ENCODE measurements at regions not wholly inside any gene's neighbourhood (a gene's known extent, or its start where the extent isn't known, plus 50 kb on each side); places are given as distances from the start of the nearest gene placed in this dataset.

DNA sequence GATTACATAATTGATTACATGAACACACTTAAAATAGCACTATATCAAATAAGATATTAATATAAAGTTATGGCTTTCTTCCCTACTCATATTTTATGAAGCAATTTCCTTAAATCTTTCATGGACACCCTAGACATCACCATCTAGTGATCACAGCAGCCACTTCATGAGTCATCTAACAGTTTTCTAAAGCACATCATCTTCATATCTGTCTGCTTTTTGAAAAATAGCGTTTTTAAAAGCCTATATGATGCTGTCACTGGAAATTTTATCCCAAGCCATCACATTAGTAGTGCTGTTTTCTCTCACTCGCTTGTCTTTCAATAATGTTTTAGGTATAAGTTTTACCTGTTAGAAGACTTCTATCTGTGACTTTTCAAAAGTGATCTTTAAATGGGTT lies 326.1 kb downstream of the SLITRK6 start:
- TF ChIP-seq, protein P1, sequence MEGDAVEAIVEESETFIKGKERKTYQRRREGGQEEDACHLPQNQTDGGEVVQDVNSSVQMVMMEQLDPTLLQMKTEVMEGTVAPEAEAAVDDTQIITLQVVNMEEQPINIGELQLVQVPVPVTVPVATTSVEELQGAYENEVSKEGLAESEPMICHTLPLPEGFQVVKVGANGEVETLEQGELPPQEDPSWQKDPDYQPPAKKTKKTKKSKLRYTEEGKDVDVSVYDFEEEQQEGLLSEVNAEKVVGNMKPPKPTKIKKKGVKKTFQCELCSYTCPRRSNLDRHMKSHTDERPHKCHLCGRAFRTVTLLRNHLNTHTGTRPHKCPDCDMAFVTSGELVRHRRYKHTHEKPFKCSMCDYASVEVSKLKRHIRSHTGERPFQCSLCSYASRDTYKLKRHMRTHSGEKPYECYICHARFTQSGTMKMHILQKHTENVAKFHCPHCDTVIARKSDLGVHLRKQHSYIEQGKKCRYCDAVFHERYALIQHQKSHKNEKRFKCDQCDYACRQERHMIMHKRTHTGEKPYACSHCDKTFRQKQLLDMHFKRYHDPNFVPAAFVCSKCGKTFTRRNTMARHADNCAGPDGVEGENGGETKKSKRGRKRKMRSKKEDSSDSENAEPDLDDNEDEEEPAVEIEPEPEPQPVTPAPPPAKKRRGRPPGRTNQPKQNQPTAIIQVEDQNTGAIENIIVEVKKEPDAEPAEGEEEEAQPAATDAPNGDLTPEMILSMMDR (IDR thresholded peaks at IDR 0.05; ENCODE audit: low read depth, low read length, missing control alignments) = no peak
- H3K4me3 ChIP-seq (ENCODE audit: low read depth, low read length) = no peak overlapping the region
- no peak for DNase-seq (ENCODE audit: low read depth)

DNA sequence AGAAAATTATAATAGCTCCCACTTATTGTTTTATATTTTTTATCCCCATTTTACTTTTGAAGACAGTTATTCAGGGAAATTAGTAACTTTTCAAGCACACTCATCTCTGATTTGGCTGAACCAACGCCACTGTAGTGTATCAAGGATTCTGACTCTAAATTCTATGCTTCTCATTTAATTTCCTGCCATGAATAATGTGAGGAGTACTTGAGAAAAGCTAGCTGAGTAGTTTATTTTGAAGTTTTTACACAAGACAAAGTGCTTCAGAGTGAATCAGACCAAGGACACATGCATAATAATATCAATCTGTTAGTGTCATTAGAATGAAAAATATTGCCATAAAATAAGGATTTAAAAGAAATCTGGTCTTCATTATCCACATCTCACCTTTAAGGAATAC lies 329.9 kb downstream of the SLITRK6 start:
- TF ChIP-seq, protein P1 (IDR thresholded peaks at IDR 0.05; ENCODE audit: low read depth, low read length, missing control alignments) = no peak
- H3K4me3 ChIP-seq (ENCODE audit: low read depth, low read length) = no peak overlapping the region
- DNase-seq (ENCODE audit: low read depth) = no peak

GRCh38 chr13:85462792-85463425 lies 336.3 kb downstream of the SLITRK6 start:
- no peak for DNase-seq (ENCODE audit: low read depth)
- TF ChIP-seq, protein P1 (IDR thresholded peaks at IDR 0.05; ENCODE audit: low read depth, low read length, missing control alignments) = no peak
- H3K4me3 ChIP-seq (ENCODE audit: low read depth, low read length) = no peak overlapping the region

DNA sequence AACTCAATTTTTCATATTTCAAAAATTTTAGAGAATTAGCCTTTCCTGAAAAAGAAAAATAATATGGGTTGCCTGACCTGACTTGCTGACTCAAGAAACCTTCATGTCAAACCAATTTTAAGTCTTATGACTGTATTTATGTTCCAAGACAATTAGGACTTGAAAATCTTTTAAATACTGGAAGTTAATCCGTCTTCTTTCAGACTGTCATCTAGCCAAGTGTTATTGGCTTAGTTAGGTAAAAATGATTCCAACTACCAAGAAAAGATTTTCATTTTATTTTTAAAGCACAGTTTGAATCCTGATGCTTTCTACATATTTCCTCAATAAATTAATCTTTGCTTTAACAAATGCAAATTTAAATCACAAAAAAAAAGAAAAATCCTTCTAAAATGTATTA lies 337.6 kb downstream of the SLITRK6 start:
- H3K4me3 ChIP-seq (ENCODE audit: low read depth, low read length) = no peak overlapping the region
- no peak for DNase-seq (ENCODE audit: low read depth)
- TF ChIP-seq, protein P1 (IDR thresholded peaks at IDR 0.05; ENCODE audit: low read depth, low read length, missing control alignments) = no peak

- H3K4me3 ChIP-seq (ENCODE audit: low read depth, low read length) = no peak overlapping the region
- no peak for DNase-seq (ENCODE audit: low read depth)
- TF ChIP-seq, protein P1 (IDR thresholded peaks at IDR 0.05; ENCODE audit: low read depth, low read length, missing control alignments) = no peak
Measured at GRCh38 chr13:85445534-85445933, 353.7 kb downstream of the SLITRK6 start.

DNA sequence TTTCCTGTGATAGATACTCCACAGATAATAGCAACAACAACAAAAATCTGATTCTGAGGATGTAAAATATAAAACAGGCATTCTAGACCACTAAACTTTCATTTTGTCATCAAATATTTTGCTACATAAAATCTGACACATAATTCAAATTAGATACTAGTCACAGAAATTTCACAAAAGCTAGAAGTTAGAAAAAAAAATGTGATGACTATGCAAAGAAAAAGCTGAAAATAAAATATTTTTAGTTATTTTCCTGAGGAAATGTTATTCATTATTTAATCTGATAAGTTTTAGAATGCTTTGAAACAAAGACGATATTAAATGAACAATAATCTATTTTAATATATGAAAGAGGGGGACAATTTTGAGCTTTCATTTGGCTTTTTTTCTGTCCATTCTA lies 357.2 kb downstream of the SLITRK6 start:
- TF ChIP-seq, protein P1 (IDR thresholded peaks at IDR 0.05; ENCODE audit: low read depth, low read length, missing control alignments) = no peak
- no peak for DNase-seq (ENCODE audit: low read depth)
- H3K4me3 ChIP-seq (ENCODE audit: low read depth, low read length) = no peak overlapping the region

GRCh38 chr13:85441364-85441763 lies 357.9 kb downstream of the SLITRK6 start:
- TF ChIP-seq, protein P1 (IDR thresholded peaks at IDR 0.05; ENCODE audit: low read depth, low read length, missing control alignments) = no peak
- no peak for DNase-seq (ENCODE audit: low read depth)
- no peak overlapping the region for H3K4me3 ChIP-seq (ENCODE audit: low read depth, low read length)

Measured in GM12864 (cell line).